ENCODE measurements at regions not wholly inside any gene's neighbourhood (a gene's known extent, or its start where the extent isn't known, plus 50 kb on each side); places are given as distances from the start of the nearest gene placed in this dataset.

- no peak for TF ChIP-seq CTCF (IDR thresholded peaks at IDR 0.05; ENCODE audit: poor library complexity)
- TF ChIP-seq EZH2 (IDR thresholded peaks at IDR 0.05; ENCODE audit: borderline replicate concordance), result no peak
Observed at GRCh38 chr3:107268469-107268868, 108.8 kb upstream of the CCDC54 start.
